ENCODE measurements at regions not wholly inside any gene's neighbourhood (a gene's known extent, or its start where the extent isn't known, plus 50 kb on each side); places are given as distances from the start of the nearest gene placed in this dataset.

GRCh38 chr15:47492195-47492594 is 225.1 kb upstream of the SEMA6D start:
- DNase-seq (ENCODE audit: low spot score in 2 of 2) = no peak
- intact Hi-C loops (cut with DNase I) = no loop called here
- no peak for TF ChIP-seq CTCF (IDR thresholded peaks at IDR 0.05)

GRCh38 chr15:47493357-47494247 is 223.7 kb upstream of the SEMA6D start:
- DNase-seq (ENCODE audit: low spot score in 2 of 2) = no peak
- H3K9me3 ChIP-seq = no peaks in the 10 kb centered on the region
- no peak for TF ChIP-seq CTCF (IDR thresholded peaks at IDR 0.05)
- no peaks in the 10 kb centered on the region for H3K36me3 ChIP-seq
- H3K27ac ChIP-seq = no peak overlapping the region
- intact Hi-C loops (cut with DNase I) = no loop called here
- no peaks in the 10 kb centered on the region for H3K27me3 ChIP-seq
- no peaks in the 10 kb centered on the region for H3K4me1 ChIP-seq
- no peak overlapping the region for H3K4me3 ChIP-seq

More at GRCh38 chr15:47492195-47492594, 225.1 kb upstream of the SEMA6D start:
- H3K4me1 ChIP-seq = no peaks in the 10 kb centered on the region
- no peaks in the 10 kb centered on the region for H3K36me3 ChIP-seq
- H3K27ac ChIP-seq = no peak overlapping the region
- no peaks in the 10 kb centered on the region for H3K9me3 ChIP-seq
- H3K4me3 ChIP-seq = no peak overlapping the region
- no peaks in the 10 kb centered on the region for H3K27me3 ChIP-seq

GRCh38 chr15:47496343-47497185 is 220.7 kb upstream of the SEMA6D start:
- no peak for TF ChIP-seq CTCF (IDR thresholded peaks at IDR 0.05)
- intact Hi-C loops (cut with DNase I) = no loop called here

GRCh38 chr15:47500842-47501241 is 216.5 kb upstream of the SEMA6D start:
- H3K27me3 ChIP-seq = no peaks in the 10 kb centered on the region
- no peak overlapping the region for H3K4me3 ChIP-seq
- DNase-seq (ENCODE audit: low spot score in 2 of 2) = no peak
- intact Hi-C loops (cut with DNase I) = no loop called here
- H3K27ac ChIP-seq = no peak overlapping the region
- no peak for TF ChIP-seq CTCF (IDR thresholded peaks at IDR 0.05)
- no peaks in the 10 kb centered on the region for H3K9me3 ChIP-seq
- peaks cover 4% of the 10 kb centered on the region in 2 donors for H3K4me1 ChIP-seq
- H3K36me3 ChIP-seq = no peaks in the 10 kb centered on the region

More at GRCh38 chr15:47496343-47497185, 220.7 kb upstream of the SEMA6D start:
- Histone ChIP-seq H3K27ac (no peak overlapping the region), H3K36me3 (no peaks in the 10 kb centered on the region), H3K9me3 (no peaks in the 10 kb centered on the region), H3K27me3 (no peaks in the 10 kb centered on the region), H3K4me3 (no peak overlapping the region), H3K4me1 (no peaks in the 10 kb centered on the region)
- DNase-seq (ENCODE audit: low spot score in 2 of 2) = no peak

GRCh38 chr15:47502041-47502440 is 215.3 kb upstream of the SEMA6D start:
- no peak overlapping the region for H3K4me3 ChIP-seq
- H3K9me3 ChIP-seq = no peaks in the 10 kb centered on the region
- H3K27me3 ChIP-seq = no peaks in the 10 kb centered on the region
- intact Hi-C loops (cut with DNase I) = no loop called here
- peaks cover 4 to 15% of the 10 kb centered on the region in 2 donors for H3K4me1 ChIP-seq
- TF ChIP-seq CTCF (IDR thresholded peaks at IDR 0.05) = no peak
- H3K36me3 ChIP-seq = no peaks in the 10 kb centered on the region
- DNase-seq (ENCODE audit: low spot score in 2 of 2) = no peak
- no peak overlapping the region for H3K27ac ChIP-seq
